ENCODE measurements at regions not wholly inside any gene's neighbourhood (a gene's known extent, or its start where the extent isn't known, plus 50 kb on each side); places are given as distances from the start of the nearest gene placed in this dataset.

GRCh38 chr15:29377161-29377560, 107.5 kb upstream of the NSMCE3 start:
- Histone ChIP-seq H4K20me1 (ENCODE audit: low read depth) (no peaks in the 10 kb centered on the region), H3K9ac (no peak overlapping the region), H3K4me2 (no peak overlapping the region), H3K4me3 (no peak overlapping the region), H3K27ac (no peak overlapping the region), H3K27me3 (no peaks in the 10 kb centered on the region), H2AFZ (replicated peaks) (no peak overlapping the region), H3K79me2 (ENCODE audit: low read depth) (no peaks in the 10 kb centered on the region), H3K36me3 (no peaks in the 10 kb centered on the region), H3K4me1 (peaks cover 22% of the 10 kb centered on the region), H3K9me3 (ENCODE audit: low read depth) (no peaks in the 10 kb centered on the region), H3F3A (ENCODE audit: low read depth) (no peaks in the 10 kb centered on the region)
- Mint-ChIP-seq H3K4me3 (no peak overlapping the region), H3K36me3 (no peaks in the 10 kb centered on the region), H3K27ac (no peak overlapping the region), H3K9me3 (no peaks in the 10 kb centered on the region), H3K27me3 (ENCODE audit: insufficient read depth, low read depth) (no peaks in the 10 kb centered on the region), H3K4me1 (peaks cover 32% of the 10 kb centered on the region)
- TF ChIP-seq EZH2 (IDR thresholded peaks at IDR 0.05), result no peak
- TF ChIP-seq, protein P1, sequence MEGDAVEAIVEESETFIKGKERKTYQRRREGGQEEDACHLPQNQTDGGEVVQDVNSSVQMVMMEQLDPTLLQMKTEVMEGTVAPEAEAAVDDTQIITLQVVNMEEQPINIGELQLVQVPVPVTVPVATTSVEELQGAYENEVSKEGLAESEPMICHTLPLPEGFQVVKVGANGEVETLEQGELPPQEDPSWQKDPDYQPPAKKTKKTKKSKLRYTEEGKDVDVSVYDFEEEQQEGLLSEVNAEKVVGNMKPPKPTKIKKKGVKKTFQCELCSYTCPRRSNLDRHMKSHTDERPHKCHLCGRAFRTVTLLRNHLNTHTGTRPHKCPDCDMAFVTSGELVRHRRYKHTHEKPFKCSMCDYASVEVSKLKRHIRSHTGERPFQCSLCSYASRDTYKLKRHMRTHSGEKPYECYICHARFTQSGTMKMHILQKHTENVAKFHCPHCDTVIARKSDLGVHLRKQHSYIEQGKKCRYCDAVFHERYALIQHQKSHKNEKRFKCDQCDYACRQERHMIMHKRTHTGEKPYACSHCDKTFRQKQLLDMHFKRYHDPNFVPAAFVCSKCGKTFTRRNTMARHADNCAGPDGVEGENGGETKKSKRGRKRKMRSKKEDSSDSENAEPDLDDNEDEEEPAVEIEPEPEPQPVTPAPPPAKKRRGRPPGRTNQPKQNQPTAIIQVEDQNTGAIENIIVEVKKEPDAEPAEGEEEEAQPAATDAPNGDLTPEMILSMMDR (IDR thresholded peaks at IDR 0.05), result no peak
- TF ChIP-seq EZH2phosphoT487 (IDR thresholded peaks at IDR 0.05), result no peak
- no peak for DNase-seq (ENCODE audit: low spot score)

- H3K9ac ChIP-seq, result no peak overlapping the region
- H3K27ac Mint-ChIP-seq, result peak overlapping the region; percentile 72
- no peaks in the 10 kb centered on the region for H3K79me2 ChIP-seq (ENCODE audit: low read depth)
- DNase-seq (ENCODE audit: low spot score), result peak; percentile 22
- H3F3A ChIP-seq (ENCODE audit: low read depth), result no peaks in the 10 kb centered on the region
- peaks cover 22% of the 10 kb centered on the region for H3K4me1 ChIP-seq
- H3K36me3 Mint-ChIP-seq, result no peaks in the 10 kb centered on the region
- no peak overlapping the region for H3K4me3 ChIP-seq
- no peaks in the 10 kb centered on the region for H3K27me3 Mint-ChIP-seq (ENCODE audit: insufficient read depth, low read depth)
- no peaks in the 10 kb centered on the region for H3K9me3 ChIP-seq (ENCODE audit: low read depth)
- no peaks in the 10 kb centered on the region for H3K27me3 ChIP-seq
- H3K36me3 ChIP-seq, result no peaks in the 10 kb centered on the region
- H3K4me3 Mint-ChIP-seq, result no peak overlapping the region
- TF ChIP-seq, protein P1 (IDR thresholded peaks at IDR 0.05), result no peak
- TF ChIP-seq EZH2phosphoT487 (IDR thresholded peaks at IDR 0.05) (no peak), EZH2 (IDR thresholded peaks at IDR 0.05) (no peak)
- peaks cover 32% of the 10 kb centered on the region for H3K4me1 Mint-ChIP-seq
- H3K4me2 ChIP-seq, result peak overlapping the region; percentile 13
- peak overlapping the region; percentile 89 for H2AFZ ChIP-seq (replicated peaks)
- no peaks in the 10 kb centered on the region for H3K9me3 Mint-ChIP-seq
- H4K20me1 ChIP-seq (ENCODE audit: low read depth), result no peaks in the 10 kb centered on the region
- H3K27ac ChIP-seq, result no peak overlapping the region
Observed at GRCh38 chr15:29376590-29376989, 107.0 kb upstream of the NSMCE3 start.

DNA sequence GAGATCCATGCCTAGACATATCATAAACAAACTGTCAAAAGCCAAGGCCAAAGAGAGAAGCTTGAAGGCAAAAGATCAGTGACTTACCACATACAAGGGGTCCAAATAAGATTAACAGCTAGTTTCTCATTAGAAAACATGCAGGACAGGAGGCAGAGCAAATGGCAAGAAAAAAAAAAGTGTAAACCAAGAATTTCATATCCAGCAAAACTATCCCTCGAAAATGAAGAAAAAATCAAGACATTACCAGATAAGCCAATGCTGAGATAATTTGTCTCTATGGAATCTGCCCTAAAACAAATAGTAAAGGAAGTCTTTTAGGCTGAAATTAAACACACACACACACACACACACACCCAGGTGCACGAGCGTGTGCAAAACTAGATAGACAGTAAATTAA, 99.6 kb upstream of the NSMCE3 start:
- Histone ChIP-seq H3K36me3 (no peaks in the 10 kb centered on the region), H3K27ac (no peak overlapping the region), H3K27me3 (no peaks in the 10 kb centered on the region), H2AFZ (replicated peaks) (no peak overlapping the region), H3K9me3 (ENCODE audit: low read depth) (peaks cover 9% of the 10 kb centered on the region), H3K79me2 (ENCODE audit: low read depth) (no peaks in the 10 kb centered on the region), H3K4me1 (no peaks in the 10 kb centered on the region), H3K4me3 (no peak overlapping the region), H4K20me1 (ENCODE audit: low read depth) (no peaks in the 10 kb centered on the region), H3K9ac (no peak overlapping the region), H3F3A (ENCODE audit: low read depth) (no peaks in the 10 kb centered on the region), H3K4me2 (no peak overlapping the region)
- TF ChIP-seq, protein P1 (IDR thresholded peaks at IDR 0.05), result no peak
- TF ChIP-seq EZH2 (IDR thresholded peaks at IDR 0.05), result no peak
- no peak for TF ChIP-seq EZH2phosphoT487 (IDR thresholded peaks at IDR 0.05)
- peaks cover 27% of the 10 kb centered on the region for H3K9me3 Mint-ChIP-seq
- H3K4me3 Mint-ChIP-seq, result no peak overlapping the region
- H3K27me3 Mint-ChIP-seq (ENCODE audit: insufficient read depth, low read depth), result no peaks in the 10 kb centered on the region
- no peak overlapping the region for H3K27ac Mint-ChIP-seq
- H3K4me1 Mint-ChIP-seq, result no peaks in the 10 kb centered on the region
- H3K36me3 Mint-ChIP-seq, result peaks cover 3% of the 10 kb centered on the region
- DNase-seq (ENCODE audit: low spot score), result no peak
